Skin epidermis (tissue), 12 donors: ENCODE measurements at regions not wholly inside any gene's neighbourhood (a gene's known extent, or its start where the extent isn't known, plus 50 kb on each side); places are given as distances from the start of the nearest gene placed in this dataset.
"Not testable (repeated sequence)": the region's sequence is repeated elsewhere in the genome, so short reads cannot be mapped to it uniquely, and the experiment has no call there.

ENCODE experiments used
- H3K27ac ChIP-seq, 21 experiments: fragments of 200-600 bp; sonication (generic) in 11 of 21; one replicate each; pipeline ENCODE4 v1.5.0; 2020; ENCODE audit warnings: mild to moderate bottlenecking in 3 of 21, inconsistent platforms in 2 of 21, moderate library complexity in 2 of 21
- H3K4me3 ChIP-seq, 7 experiments: fragments of 200-600 bp; sonication (generic) in 2 of 7; one replicate each; pipeline ENCODE4 v1.5.0; 2020; ENCODE audit warnings: inconsistent platforms in 2 of 7, mild to moderate bottlenecking in 2 of 7, moderate library complexity in 1 of 7

DNA sequence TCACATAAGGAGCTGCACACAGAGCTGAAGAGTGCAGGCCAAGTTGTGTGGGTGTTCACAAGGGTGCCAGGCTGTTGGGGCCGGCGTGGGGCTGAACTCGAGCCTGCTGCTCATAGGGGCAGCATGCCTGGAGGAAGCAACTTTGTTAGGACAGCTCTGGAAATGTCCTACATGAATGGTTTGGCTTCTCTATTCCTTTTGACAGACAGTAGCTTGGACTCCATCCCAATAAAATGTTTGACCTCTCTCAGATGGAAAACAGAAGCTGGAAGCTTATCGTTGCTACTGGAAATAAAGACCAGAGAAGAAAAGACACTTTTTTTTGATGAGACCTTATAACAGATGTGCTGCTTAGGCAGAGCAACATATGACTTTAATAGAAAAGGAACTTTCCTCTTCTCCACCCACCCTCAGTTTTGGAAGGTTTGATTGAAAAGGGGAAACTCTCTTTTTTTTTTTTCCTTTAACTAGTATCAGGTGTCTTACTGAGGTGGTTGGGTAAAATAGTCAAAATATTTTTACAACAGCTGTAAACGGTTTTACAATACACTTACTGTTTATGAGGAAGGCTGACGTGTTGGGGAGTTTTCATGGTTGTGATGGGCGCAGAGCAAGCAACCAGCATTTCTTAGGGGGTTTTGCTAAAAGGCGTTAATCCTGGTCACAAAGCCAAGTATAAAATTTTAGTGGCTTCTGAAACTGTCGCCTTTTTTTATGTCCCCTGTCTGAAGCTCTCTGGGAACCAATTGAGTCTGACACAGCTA lies 80.7 kb upstream of the EEF1E1 start:
- H3K4me3 ChIP-seq: no peak overlapping the region
- no peak overlapping the region for H3K27ac ChIP-seq

DNA sequence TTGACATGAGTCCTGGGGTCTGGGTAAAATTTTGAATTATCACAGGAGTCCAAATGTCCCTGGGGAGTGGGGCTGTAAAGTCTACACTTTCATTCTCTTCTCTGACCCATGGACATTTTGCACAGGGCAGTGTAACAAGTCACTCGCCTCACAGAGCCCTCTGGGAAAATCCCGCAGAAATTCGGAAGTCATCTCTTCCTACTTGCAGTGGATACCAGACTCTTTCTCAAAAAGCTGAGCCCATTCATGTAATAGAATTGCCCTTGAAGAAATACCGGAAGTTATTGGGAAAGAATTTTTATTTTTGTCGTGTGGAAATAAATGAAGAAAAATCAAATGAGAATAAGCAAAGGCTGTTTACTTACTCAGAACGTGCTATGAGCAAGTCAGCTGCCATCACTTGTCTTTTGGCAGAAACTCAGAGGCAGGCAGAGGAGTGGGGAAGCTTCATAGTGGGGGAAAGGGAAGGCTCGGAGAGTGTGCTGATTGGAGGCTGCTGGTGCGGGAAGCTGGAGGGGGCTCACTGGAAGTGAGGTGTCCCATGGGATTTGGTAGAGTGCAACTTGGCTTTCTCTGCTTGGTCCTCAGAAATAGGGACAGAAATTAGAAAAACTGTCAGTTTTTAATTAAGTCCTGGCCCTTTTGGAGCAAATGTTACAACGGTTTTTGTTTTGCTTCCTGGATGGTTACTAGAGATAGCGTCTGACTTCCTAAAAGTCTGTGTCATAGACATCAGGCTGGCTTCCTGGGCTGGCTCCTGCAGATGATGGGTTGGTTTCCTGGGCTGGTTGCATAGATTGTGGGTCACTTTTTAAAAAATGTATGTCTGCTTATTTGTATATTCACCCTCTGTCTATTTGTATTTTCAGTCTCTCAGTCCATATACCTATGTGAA lies 79.8 kb upstream of the EEF1E1 start:
- Histone ChIP-seq H3K4me3 (no peak overlapping the region), H3K27ac (no peak overlapping the region)

DNA sequence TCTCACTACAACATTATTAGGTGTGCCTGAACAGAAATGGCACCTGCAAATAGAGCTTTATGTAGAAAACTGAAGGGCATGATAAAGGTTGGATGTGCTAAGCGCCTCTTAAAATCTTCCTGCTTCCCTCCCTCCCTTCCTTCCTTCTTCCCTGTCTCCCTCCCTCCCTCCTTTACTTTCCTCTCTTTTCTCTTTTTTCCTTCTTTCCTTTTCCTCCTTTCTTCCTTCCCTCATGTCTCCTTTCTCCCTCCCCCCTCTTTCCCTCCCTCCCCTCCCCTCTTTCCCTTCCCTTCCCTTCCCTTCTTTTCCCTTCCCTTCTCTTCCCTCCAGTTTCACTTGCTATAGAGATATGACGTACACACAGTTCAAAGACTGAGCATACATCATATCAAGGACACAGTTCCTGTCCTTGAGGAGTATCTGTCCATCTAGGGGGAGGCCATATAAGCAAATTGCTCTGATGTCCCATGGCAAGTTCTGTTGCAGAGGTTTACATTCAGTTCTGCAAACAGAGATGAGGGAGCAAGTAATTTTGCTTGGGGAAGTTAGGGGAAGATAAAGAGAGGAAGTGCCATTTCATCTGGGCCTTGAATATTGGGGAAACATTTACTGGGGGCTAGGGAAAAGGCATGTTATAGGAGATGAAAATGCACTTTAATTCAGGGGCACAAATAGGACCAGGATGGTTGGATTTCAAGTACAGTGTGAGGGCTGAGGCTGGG lies 79.0 kb upstream of the EEF1E1 start:
- Histone ChIP-seq H3K4me3 (no peak overlapping the region), H3K27ac (no peak overlapping the region)

- Histone ChIP-seq H3K27ac (no peak overlapping the region), H3K4me3 (no peak overlapping the region)
Observed at GRCh38 chr6:8180327-8181159, 78.2 kb upstream of the EEF1E1 start.

GRCh38 chr6:8177721-8178120 lies 75.4 kb upstream of the EEF1E1 start:
- Histone ChIP-seq H3K27ac (no peak overlapping the region), H3K4me3 (no peak overlapping the region)

GRCh38 chr6:8175046-8175777 lies 72.9 kb upstream of the EEF1E1 start:
- Histone ChIP-seq H3K4me3 (no peak overlapping the region), H3K27ac (no peak overlapping the region)

DNA sequence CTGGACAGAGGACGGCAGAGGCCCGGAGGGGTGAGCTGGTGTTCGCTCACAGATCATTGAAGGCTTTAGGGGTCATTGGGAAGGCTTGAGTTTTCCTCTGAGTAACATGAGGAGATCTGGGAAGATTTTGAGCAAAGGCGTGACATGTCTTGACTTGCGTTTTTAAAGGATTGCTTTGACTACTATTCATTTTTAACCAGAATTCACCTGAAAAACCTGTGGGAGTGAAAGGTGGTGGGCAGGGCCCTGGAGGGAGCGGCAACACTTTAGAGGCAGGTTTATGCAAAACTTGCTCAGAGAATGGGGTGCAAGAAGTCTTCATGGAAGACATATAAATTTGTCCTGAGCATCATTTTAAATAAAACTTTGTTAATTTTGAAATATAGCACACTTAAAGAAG lies 72.2 kb upstream of the EEF1E1 start:
- no peak overlapping the region for H3K4me3 ChIP-seq
- no peak overlapping the region for H3K27ac ChIP-seq

DNA sequence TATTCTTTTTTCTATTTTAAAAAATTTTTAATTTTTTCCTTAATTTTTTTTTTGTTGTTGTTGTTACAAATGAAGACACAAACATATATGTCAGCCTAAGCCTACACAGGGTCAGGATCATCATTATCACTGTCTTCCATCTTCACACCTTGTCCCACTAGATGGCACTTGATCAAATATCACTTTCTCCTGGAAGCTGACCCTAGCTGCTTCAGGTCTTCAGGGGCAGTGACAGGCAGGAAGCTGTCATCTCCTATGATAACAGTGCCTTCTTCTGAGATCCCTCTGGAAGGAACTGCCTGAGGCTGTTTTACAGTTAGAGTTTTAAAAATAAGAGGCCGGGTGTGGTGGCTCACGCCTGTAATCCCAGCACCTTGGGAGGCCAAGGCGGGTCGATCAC lies 70.2 kb upstream of the EEF1E1 start:
- Histone ChIP-seq H3K4me3 (no peak overlapping the region), H3K27ac (no peak overlapping the region)

DNA sequence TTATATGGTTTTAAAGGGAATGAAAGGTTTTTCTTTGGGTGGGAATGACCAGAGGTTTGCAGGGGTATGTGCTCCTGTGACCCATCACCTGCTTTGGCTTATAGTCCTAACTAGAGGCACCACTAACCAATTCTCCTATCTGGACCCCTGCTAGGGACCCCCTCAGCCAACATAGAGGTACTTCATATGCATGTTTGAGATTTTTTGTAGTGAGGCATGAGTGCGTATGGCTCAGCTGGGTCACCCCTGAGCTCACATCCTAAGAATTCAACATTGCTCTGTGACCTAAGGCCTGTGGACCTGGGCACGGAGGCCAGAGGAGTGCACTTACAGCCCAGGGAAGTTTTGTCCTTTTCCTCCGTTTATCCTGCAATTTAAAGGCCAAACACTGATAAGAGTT lies 68.4 kb upstream of the EEF1E1 start:
- no peak overlapping the region for H3K4me3 ChIP-seq
- no peak overlapping the region for H3K27ac ChIP-seq

DNA sequence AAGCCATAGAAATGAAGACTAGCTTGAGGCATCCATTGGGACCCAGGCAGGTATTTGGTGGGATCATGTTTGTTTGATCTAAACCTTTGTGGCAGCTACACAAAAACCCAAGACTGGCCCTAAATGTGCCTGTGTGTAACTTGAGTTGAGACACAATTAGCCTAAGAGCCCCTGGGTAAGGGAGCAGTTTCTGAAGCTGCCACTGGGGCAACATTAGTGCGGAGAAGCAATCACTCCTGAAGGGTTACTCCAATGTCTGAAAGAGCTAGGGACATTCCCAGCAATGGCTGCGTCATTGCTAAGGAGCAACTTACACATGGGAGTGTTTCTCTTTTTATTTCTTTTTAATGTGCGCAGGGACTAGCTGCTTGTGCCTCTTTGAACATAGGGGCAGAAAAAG lies 67.9 kb upstream of the EEF1E1 start:
- Histone ChIP-seq H3K27ac (no peak overlapping the region), H3K4me3 (no peak overlapping the region)

DNA sequence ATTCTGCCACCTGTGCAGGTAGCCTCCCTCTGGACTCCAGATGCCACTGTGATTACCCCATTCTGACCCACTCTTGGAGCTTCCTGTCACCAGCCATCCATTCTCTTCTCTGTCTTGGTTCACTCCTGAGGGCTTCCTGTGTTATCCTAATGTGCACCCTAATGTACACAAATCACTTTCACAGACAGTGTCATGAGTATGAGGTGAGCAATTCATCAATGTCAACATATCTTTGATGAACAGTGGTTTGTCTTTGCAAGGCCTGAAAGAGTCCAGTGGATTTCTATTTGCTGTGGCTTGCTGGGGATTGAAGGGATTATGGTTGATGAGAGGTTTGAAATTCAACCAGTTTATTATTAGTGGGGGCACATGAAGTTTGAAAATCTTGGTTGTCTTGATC lies 63.8 kb upstream of the EEF1E1 start:
- H3K27ac ChIP-seq: no peak overlapping the region

GRCh38 chr6:8165008-8165407 lies 62.7 kb upstream of the EEF1E1 start:
- H3K27ac ChIP-seq, H3K4me3 ChIP-seq: not testable (repeated sequence)

More for the DNA sequence above, 63.8 kb upstream of the EEF1E1 start:
- H3K4me3 ChIP-seq: no peak overlapping the region

DNA sequence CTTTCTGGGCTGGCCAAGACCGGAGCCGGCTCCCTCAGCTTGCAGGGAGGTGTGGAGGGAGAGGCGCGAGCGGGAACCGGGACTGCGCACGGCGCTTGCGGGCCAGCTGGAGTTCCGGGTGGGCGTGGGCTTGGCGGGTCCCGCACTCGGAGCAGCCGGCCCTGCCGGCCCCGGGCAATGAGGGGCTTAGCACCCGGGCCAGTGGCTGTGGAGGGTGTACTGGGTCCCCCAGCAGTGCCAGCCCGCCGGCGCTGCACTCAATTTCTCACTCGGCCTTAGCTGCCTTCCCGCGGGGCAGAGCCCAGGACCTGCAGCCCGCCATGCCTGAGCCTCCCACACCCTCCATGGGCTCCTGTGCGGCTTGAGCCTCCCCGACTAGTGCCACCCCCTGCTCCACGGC lies 61.9 kb upstream of the EEF1E1 start:
- H3K27ac ChIP-seq, H3K4me3 ChIP-seq: not testable (repeated sequence)

- no peak overlapping the region for H3K4me3 ChIP-seq
Observed at GRCh38 chr6:8159966-8160365, 57.6 kb upstream of the EEF1E1 start.

GRCh38 chr6:8157839-8158238 lies 55.5 kb upstream of the EEF1E1 start:
- no peak overlapping the region for H3K27ac ChIP-seq
- no peak overlapping the region for H3K4me3 ChIP-seq

More at GRCh38 chr6:8159966-8160365, 57.6 kb upstream of the EEF1E1 start:
- no peak overlapping the region for H3K27ac ChIP-seq

DNA sequence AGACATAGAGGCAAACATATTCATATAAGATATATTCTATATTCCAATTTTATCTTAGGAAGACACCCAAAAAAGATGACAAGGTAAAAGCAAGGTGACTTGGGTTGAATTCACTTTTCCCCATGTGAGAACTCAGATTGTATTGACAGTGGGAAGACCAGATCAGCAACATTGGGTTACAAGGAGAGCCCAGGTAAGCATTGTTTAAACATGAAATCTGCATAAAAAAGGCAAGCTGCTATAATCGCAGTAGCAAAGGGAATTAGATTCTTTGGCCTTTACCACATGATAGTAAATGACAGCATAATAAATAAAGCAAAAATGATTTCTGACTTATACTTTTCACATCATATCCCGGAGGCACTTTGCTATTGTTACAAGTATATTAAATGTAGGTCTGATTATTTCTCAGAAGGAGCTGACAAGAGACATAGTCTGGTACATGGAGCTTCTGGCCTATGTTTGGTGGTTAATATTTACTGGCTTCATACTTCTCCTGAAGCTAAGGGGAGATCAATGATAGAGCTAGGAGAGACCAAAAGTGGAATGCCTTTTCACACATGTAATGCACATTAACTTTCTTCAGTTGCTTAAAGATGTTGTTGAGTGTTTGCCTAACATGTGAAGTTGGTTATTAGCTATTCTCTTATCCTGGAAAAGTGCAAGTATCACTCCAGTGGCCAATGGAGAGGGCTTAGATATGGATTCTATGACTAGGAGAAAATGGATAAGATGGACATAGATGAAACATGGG lies 53.1 kb upstream of the EEF1E1 start:
- no peak overlapping the region for H3K4me3 ChIP-seq
- H3K27ac ChIP-seq: no peak overlapping the region
